ENCODE measurements at regions not wholly inside any gene's neighbourhood (a gene's known extent, or its start where the extent isn't known, plus 50 kb on each side); places are given as distances from the start of the nearest gene placed in this dataset.
"Not testable (repeated sequence)": the region's sequence is repeated elsewhere in the genome, so short reads cannot be mapped to it uniquely, and the experiment has no call there.

GRCh38 chr13:79655509-79655908, 174.6 kb downstream of the NDFIP2 start:
- DNase-seq, result no peak

GRCh38 chr13:79654520-79654919, 173.6 kb downstream of the NDFIP2 start:
- DNase-seq, result no peak

- DNase-seq, result no peak
Measured at GRCh38 chr13:79650688-79651087, 169.7 kb downstream of the NDFIP2 start.

GRCh38 chr13:79648191-79648590, 167.2 kb downstream of the NDFIP2 start:
- DNase-seq, result no peak

- DNase-seq, result no peak
Measured at GRCh38 chr13:79647533-79647932, 166.6 kb downstream of the NDFIP2 start.

GRCh38 chr13:79646880-79647279, 165.9 kb downstream of the NDFIP2 start:
- DNase-seq, result no peak

- no peak for DNase-seq
Measured at GRCh38 chr13:79645569-79645968, 164.6 kb downstream of the NDFIP2 start.

- no peak for DNase-seq
Measured at GRCh38 chr13:79642596-79642995, 161.6 kb downstream of the NDFIP2 start.

GRCh38 chr13:79637133-79637763, 156.3 kb downstream of the NDFIP2 start:
- no peak for DNase-seq

GRCh38 chr13:79631051-79631659, 150.2 kb downstream of the NDFIP2 start:
- no peak for DNase-seq

GRCh38 chr13:79628463-79628862, 147.5 kb downstream of the NDFIP2 start:
- no peak for DNase-seq

GRCh38 chr13:79626924-79627323, 146.0 kb downstream of the NDFIP2 start:
- DNase-seq, result no peak

- DNase-seq, result no peak
Measured at GRCh38 chr13:79625517-79625916, 144.6 kb downstream of the NDFIP2 start.

GRCh38 chr13:79621902-79622301, 140.9 kb downstream of the NDFIP2 start:
- DNase-seq, result no peak

- no peak for DNase-seq
Measured at GRCh38 chr13:79621449-79621848, 140.5 kb downstream of the NDFIP2 start.

- DNase-seq, result no peak
Measured at GRCh38 chr13:79614250-79614918, 133.4 kb downstream of the NDFIP2 start.

- no peak for DNase-seq
Measured at GRCh38 chr13:79612604-79613003, 131.6 kb downstream of the NDFIP2 start.

- not testable (repeated sequence) for DNase-seq
Measured at GRCh38 chr13:79607895-79608294, 126.9 kb downstream of the NDFIP2 start.
